IMR-90 (cell line): ENCODE measurements at regions not wholly inside any gene's neighbourhood (a gene's known extent, or its start where the extent isn't known, plus 50 kb on each side); places are given as distances from the start of the nearest gene placed in this dataset.

Experiments used
- ATAC-seq: fragments of 200-7000 bp; cut with Tn5 transposase; 2 replicates; pipeline ENCODE4 v1.9.1; 2020; ENCODE audit warnings: low read depth, mild to moderate bottlenecking, moderate library complexity
- BruUV-seq: library from RNA; stranded (reverse); fragments of 400-500 nt; replicated peaks from 2 replicates; lab custom pipeline; 2021; lab: Mats Ljungman, UMichigan
- CTCF ChIA-PET: fragments of 300-600 bp; formaldehyde crosslinking; extraction: SDS; loops from one replicate; lab custom pipeline; 2021; ENCODE audit warnings: antibody characterized with exemption; lab: Yijun Ruan, JAX
- POLR2A ChIA-PET: fragments of 300-600 bp; sonication (Branson Sonifier 250); formaldehyde crosslinking; loops from one replicate; lab custom pipeline; 2022; ENCODE audit warnings: antibody characterized with exemption; ENCODE audit not compliant: unreplicated experiment; lab: Charles Lee
- DNase-seq: peaks from one replicate; pipeline ENCODE4 v3.0.0; 2013
- H2AFZ ChIP-seq: replicated peaks from 2 replicates; pipeline ENCODE3; 2013; ENCODE audit warnings: low read length, mild to moderate bottlenecking; ENCODE audit not compliant: poor library complexity
- H2AK5ac ChIP-seq: 2 replicates; pipeline ENCODE4 v1.6.1; 2013; ENCODE audit warnings: low read depth, low read length, inconsistent platforms
- H2AK9ac ChIP-seq: replicated peaks from 2 replicates; pipeline ENCODE3; 2013; ENCODE audit warnings: mild to moderate bottlenecking, low read depth, low read length, moderate library complexity; ENCODE audit not compliant: poor library complexity
- H2BK120ac ChIP-seq: 2 replicates; pipeline ENCODE4 v1.6.1; 2013; ENCODE audit warnings: low read depth, low read length, inconsistent platforms
- H2BK15ac ChIP-seq: 3 replicates; pipeline ENCODE4 v1.6.1; 2013; ENCODE audit warnings: low read depth, low read length, inconsistent platforms
- H2BK20ac ChIP-seq: 2 replicates; pipeline ENCODE4 v1.6.1; 2013; ENCODE audit warnings: low read depth, mild to moderate bottlenecking, inconsistent platforms, low read length, moderate library complexity
- H2BK5ac ChIP-seq: 2 replicates; pipeline ENCODE4 v1.6.1; 2013; ENCODE audit warnings: mild to moderate bottlenecking, low read depth, low read length, inconsistent platforms; ENCODE audit not compliant: poor library complexity, severe bottlenecking
- H3K14ac ChIP-seq: replicated peaks from 2 replicates; pipeline ENCODE4 v1.6.1; 2013; ENCODE audit warnings: low read depth, low read length, inconsistent platforms
- H3K18ac ChIP-seq: 2 replicates; pipeline ENCODE4 v1.6.1; 2013; ENCODE audit warnings: low read depth, low read length, control low read depth
- H3K23ac ChIP-seq: 2 replicates; pipeline ENCODE4 v1.6.1; 2013; ENCODE audit warnings: low read depth, low read length, inconsistent platforms
- H3K27ac ChIP-seq: 2 replicates; pipeline ENCODE4 v1.5.1; 2013; ENCODE audit warnings: mild to moderate bottlenecking, control low read depth, low read length; ENCODE audit not compliant: insufficient read depth
- H3K27me3 ChIP-seq: 2 replicates; pipeline ENCODE4 v1.6.1; 2013; ENCODE audit warnings: low read length; ENCODE audit not compliant: control insufficient read depth, insufficient read depth
- H3K36me3 ChIP-seq: 2 replicates; pipeline ENCODE4 v1.6.1; 2013; ENCODE audit warnings: low read length, mixed read lengths; ENCODE audit not compliant: control insufficient read depth, insufficient read depth
- H3K4ac ChIP-seq: 2 replicates; pipeline ENCODE4 v1.6.1; 2013; ENCODE audit warnings: low read depth, low read length, inconsistent platforms
- H3K4me1 ChIP-seq: 2 replicates; pipeline ENCODE4 v1.6.1; 2013; ENCODE audit warnings: low read length, mixed read lengths; ENCODE audit not compliant: control insufficient read depth, insufficient read depth
- H3K4me2 ChIP-seq: 2 replicates; pipeline ENCODE4 v1.6.1; 2013; ENCODE audit warnings: low read depth, mild to moderate bottlenecking, control low read depth, low read length, moderate library complexity
- H3K4me3 ChIP-seq: 2 replicates; pipeline ENCODE4 v1.5.1; 2013; ENCODE audit warnings: low read depth, mild to moderate bottlenecking, control low read depth, low read length, moderate library complexity; ENCODE audit not compliant: insufficient read depth
- H3K56ac ChIP-seq: 2 replicates; pipeline ENCODE4 v1.6.1; 2013; ENCODE audit warnings: low read length, inconsistent platforms; ENCODE audit not compliant: insufficient read depth; ENCODE audit errors: extremely low read depth
- H3K79me1 ChIP-seq, 2 experiments: 2 replicates each; pipeline ENCODE4 v1.6.1; 2013; ENCODE audit warnings: low read length in 2 of 2, inconsistent platforms in 1 of 2, low read depth in 1 of 2
- H3K9ac ChIP-seq: 2 replicates; pipeline ENCODE4 v1.6.1; 2013; ENCODE audit warnings: low read depth, low read length, control low read depth
- H3K9me1 ChIP-seq: 2 replicates; pipeline ENCODE4 v1.6.1; 2013; ENCODE audit warnings: low read length, inconsistent platforms; ENCODE audit not compliant: insufficient read depth
- H3K9me3 ChIP-seq: 2 replicates; pipeline ENCODE4 v1.6.1; 2013; ENCODE audit warnings: low read length; ENCODE audit not compliant: control insufficient read depth, insufficient read depth
- H4K20me1 ChIP-seq: 2 replicates; pipeline ENCODE4 v1.6.1; 2013; ENCODE audit warnings: low read length, inconsistent platforms; ENCODE audit not compliant: insufficient read depth
- H4K5ac ChIP-seq: 2 replicates; pipeline ENCODE4 v1.6.1; 2013; ENCODE audit warnings: mild to moderate bottlenecking, low read depth, low read length, control low read depth
- H4K8ac ChIP-seq, 2 experiments: 2 replicates each; pipeline ENCODE4 v1.6.1; 2013; ENCODE audit warnings: low read depth in 2 of 2, low read length in 2 of 2, control low read depth in 1 of 2, inconsistent platforms in 1 of 2
- H4K91ac ChIP-seq: 2 replicates; pipeline ENCODE4 v1.6.1; 2013; ENCODE audit warnings: low read depth, low read length, inconsistent platforms; ENCODE audit not compliant: insufficient read depth
- CEBPB ChIP-seq: IDR thresholded peaks from 2 replicates; pipeline ENCODE4 v1.6.1; 2012; ENCODE audit warnings: low read depth, low read length, improper control_type of control experiment
- ELK1 ChIP-seq: fragments of 150-350 bp; IDR thresholded peaks from 2 replicates; pipeline ENCODE4 v1.6.1; 2016; ENCODE audit warnings: low read depth, mild to moderate bottlenecking, low read length, moderate library complexity, borderline replicate concordance
- SMC3 ChIP-seq: fragments of 150-350 bp; IDR thresholded peaks from 2 replicates; pipeline ENCODE4 v1.6.1; 2016; ENCODE audit warnings: low read depth, mild to moderate bottlenecking, antibody characterized with exemption, low read length, moderate library complexity
- WGBS, 2 experiments: methylation state at CpG; one replicate each; pipeline versions ENCODE4 v1.1.5 to v1.1.7; 2013; ENCODE audit warnings: missing lambda C conversion rate in 2 of 2; ENCODE audit not compliant: insufficient read length in 1 of 2; ENCODE audit errors: extremely low coverage in 2 of 2; 5-methylcytosine and 5-hydroxymethylcytosine counted together
- dilution Hi-C: fragments of 300-500 bp; cut with HindIII; formaldehyde crosslinking; loops from one replicate; pipeline ENCODE4 v1.14.3; 2018; ENCODE audit warnings: low sequenced_read_pairs; ENCODE audit not compliant: unreplicated experiment
- in situ Hi-C: fragments of 300-500 bp; cut with MboI; formaldehyde crosslinking; loops from 3 replicates; pipeline ENCODE4 v1.14.3; 2019; ENCODE audit warnings: low sequenced_read_pairs, inconsistent platforms, mixed read lengths
- intact Hi-C: fragments of 100-400 bp; cut with micrococcal nuclease; formaldehyde crosslinking; loops from 2 replicates; pipeline ENCODE4 v1.10.0; 2022

- Histone ChIP-seq H3K14ac (no peak overlapping the region), H3K79me1 (no peaks in the 10 kb centered on the region), H2BK120ac (no peak overlapping the region), H3K9ac (no peak overlapping the region), H3K4ac (no peak overlapping the region), H4K20me1 (no peaks in the 10 kb centered on the region), H2AK5ac (no peak overlapping the region), H2AFZ (no peak overlapping the region), H2BK15ac (no peak overlapping the region), H3K18ac (no peak overlapping the region), H3K36me3 (no peaks in the 10 kb centered on the region), H3K9me1 (no peaks in the 10 kb centered on the region), H2BK5ac (no peak overlapping the region), H3K9me3 (no peaks in the 10 kb centered on the region), H3K27me3 (no peaks in the 10 kb centered on the region; the same call in 1 of the 2 replicates), H2AK9ac (no peak overlapping the region), H3K23ac (no peak overlapping the region), H3K56ac (no peak overlapping the region), H4K5ac (no peak overlapping the region), H3K4me2 (no peak overlapping the region), H3K4me3 (no peak overlapping the region), H3K4me1 (peaks cover 2% of the 10 kb centered on the region; the same call in 1 of the 2 replicates), H2BK20ac (no peak overlapping the region), H4K8ac (no peak overlapping the region), H4K91ac (no peak overlapping the region), H3K27ac (no peak overlapping the region)
- in situ Hi-C loops: no loop called here
- TF ChIP-seq SMC3 (no peak), ELK1 (no peak), CEBPB (no peak)
- WGBS, 2 experiments: no CpG with 5 or more reads among the region's 6 CpGs
- ATAC-seq (no peak), DNase-seq (no peak)
- BruUV-seq: no TSS peak
- dilution Hi-C loops: no loop called here
- CTCF ChIA-PET: interaction anchor here (0.9 kb wide), 1 partner anchor 16 kb away, joined by 3 read pairs; no protein-coding TSS in a partner anchor
- POLR2A ChIA-PET: no interaction called here
- intact Hi-C loops: no loop called here
Measured at GRCh38 chr5:124884114-124884513, 137.7 kb upstream of the ZNF608 start.
